Neural cell (in vitro differentiated cells): ENCODE measurements at regions not wholly inside any gene's neighbourhood (a gene's known extent, or its start where the extent isn't known, plus 50 kb on each side); places are given as distances from the start of the nearest gene placed in this dataset.

Source experiments
- EP300 ChIP-seq: fragments of 450-650 bp; conservative IDR thresholded peaks from 2 replicates; pipeline ENCODE4 v1.6.1; 2014; ENCODE audit warnings: antibody characterized with exemption, mild to moderate bottlenecking, moderate library complexity; ENCODE audit not compliant: poor library complexity, severe bottlenecking
- EZH2 ChIP-seq: fragments of 200-600, 300-800 bp; shearing (Covaris generic), sonication (generic); IDR thresholded peaks from 2 replicates; pipeline ENCODE4 v1.6.1; 2014; ENCODE audit warnings: antibody characterized with exemption, low read length, borderline replicate concordance, mild to moderate bottlenecking; ENCODE audit not compliant: insufficient read depth, poor library complexity, severe bottlenecking
- POLR2AphosphoS5 ChIP-seq: IDR thresholded peaks from 2 replicates; pipeline ENCODE4 v1.6.1; 2012
- RAD21 ChIP-seq: fragments of 450-650 bp; conservative IDR thresholded peaks from 2 replicates; pipeline ENCODE4 v1.6.1; 2014; ENCODE audit warnings: antibody characterized with exemption, mild to moderate bottlenecking, moderate library complexity
- TAF1 ChIP-seq: IDR thresholded peaks from 2 replicates; pipeline ENCODE4 v1.6.1; 2012; ENCODE audit warnings: low read depth
- TF ChIP-seq, protein P1 (sequence below): fragments of 450-650 bp; IDR thresholded peaks from 2 replicates; pipeline ENCODE4 v1.5.1; 2014; ENCODE audit warnings: antibody characterized with exemption, mild to moderate bottlenecking, moderate library complexity; ENCODE audit not compliant: poor library complexity, severe bottlenecking
- TF ChIP-seq, protein P2 (sequence below): IDR thresholded peaks from 2 replicates; pipeline ENCODE4 v1.6.1; 2012; ENCODE audit warnings: borderline replicate concordance

DNA sequence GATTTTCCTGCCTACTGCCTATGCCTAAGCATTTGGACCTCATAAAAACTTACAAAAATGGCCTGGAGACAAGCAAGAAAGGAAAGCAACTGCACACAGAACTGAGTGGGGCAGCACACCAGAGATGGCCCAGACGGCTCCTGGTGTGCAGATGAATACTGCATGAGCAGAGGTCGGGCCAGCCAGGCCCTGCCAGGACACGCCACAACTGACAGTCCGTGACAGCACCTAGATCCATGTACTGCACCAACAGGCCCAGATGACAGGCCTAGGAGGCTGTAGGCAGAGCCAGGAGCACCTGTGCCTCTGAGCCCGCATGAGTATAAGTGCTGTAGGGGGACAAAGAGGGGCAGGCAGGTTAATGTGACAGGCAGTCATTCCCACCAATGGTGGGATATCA lies 160.2 kb downstream of the IGLL1 start:
- TF ChIP-seq, protein P1, sequence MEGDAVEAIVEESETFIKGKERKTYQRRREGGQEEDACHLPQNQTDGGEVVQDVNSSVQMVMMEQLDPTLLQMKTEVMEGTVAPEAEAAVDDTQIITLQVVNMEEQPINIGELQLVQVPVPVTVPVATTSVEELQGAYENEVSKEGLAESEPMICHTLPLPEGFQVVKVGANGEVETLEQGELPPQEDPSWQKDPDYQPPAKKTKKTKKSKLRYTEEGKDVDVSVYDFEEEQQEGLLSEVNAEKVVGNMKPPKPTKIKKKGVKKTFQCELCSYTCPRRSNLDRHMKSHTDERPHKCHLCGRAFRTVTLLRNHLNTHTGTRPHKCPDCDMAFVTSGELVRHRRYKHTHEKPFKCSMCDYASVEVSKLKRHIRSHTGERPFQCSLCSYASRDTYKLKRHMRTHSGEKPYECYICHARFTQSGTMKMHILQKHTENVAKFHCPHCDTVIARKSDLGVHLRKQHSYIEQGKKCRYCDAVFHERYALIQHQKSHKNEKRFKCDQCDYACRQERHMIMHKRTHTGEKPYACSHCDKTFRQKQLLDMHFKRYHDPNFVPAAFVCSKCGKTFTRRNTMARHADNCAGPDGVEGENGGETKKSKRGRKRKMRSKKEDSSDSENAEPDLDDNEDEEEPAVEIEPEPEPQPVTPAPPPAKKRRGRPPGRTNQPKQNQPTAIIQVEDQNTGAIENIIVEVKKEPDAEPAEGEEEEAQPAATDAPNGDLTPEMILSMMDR, result no peak
- TF ChIP-seq POLR2AphosphoS5 (no peak), EZH2 (no peak), EP300 (no peak), RAD21 (no peak), TAF1 (no peak)
- TF ChIP-seq, protein P2, sequence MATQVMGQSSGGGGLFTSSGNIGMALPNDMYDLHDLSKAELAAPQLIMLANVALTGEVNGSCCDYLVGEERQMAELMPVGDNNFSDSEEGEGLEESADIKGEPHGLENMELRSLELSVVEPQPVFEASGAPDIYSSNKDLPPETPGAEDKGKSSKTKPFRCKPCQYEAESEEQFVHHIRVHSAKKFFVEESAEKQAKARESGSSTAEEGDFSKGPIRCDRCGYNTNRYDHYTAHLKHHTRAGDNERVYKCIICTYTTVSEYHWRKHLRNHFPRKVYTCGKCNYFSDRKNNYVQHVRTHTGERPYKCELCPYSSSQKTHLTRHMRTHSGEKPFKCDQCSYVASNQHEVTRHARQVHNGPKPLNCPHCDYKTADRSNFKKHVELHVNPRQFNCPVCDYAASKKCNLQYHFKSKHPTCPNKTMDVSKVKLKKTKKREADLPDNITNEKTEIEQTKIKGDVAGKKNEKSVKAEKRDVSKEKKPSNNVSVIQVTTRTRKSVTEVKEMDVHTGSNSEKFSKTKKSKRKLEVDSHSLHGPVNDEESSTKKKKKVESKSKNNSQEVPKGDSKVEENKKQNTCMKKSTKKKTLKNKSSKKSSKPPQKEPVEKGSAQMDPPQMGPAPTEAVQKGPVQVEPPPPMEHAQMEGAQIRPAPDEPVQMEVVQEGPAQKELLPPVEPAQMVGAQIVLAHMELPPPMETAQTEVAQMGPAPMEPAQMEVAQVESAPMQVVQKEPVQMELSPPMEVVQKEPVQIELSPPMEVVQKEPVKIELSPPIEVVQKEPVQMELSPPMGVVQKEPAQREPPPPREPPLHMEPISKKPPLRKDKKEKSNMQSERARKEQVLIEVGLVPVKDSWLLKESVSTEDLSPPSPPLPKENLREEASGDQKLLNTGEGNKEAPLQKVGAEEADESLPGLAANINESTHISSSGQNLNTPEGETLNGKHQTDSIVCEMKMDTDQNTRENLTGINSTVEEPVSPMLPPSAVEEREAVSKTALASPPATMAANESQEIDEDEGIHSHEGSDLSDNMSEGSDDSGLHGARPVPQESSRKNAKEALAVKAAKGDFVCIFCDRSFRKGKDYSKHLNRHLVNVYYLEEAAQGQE, result no peak
